H9 (cell line): ENCODE measurements at regions not wholly inside any gene's neighbourhood (a gene's known extent, or its start where the extent isn't known, plus 50 kb on each side); places are given as distances from the start of the nearest gene placed in this dataset.

Experiments
- DNase-seq: peaks from one replicate; pipeline ENCODE4 v3.0.0-alpha.2; 2017
- H2AFZ ChIP-seq: one replicate; pipeline ENCODE4 v1.6.1; 2013; ENCODE audit warnings: mild to moderate bottlenecking, low read length, control low read depth, moderate library complexity
- H2AK5ac ChIP-seq: 2 replicates; pipeline ENCODE4 v1.6.1; 2013; ENCODE audit warnings: low read length, control low read depth, mixed read lengths; ENCODE audit not compliant: insufficient read length
- H2BK120ac ChIP-seq: one replicate; pipeline ENCODE4 v1.6.1; 2013; ENCODE audit warnings: low read depth, mild to moderate bottlenecking, low read length, control low read depth, inconsistent platforms; ENCODE audit not compliant: poor library complexity, severe bottlenecking
- H2BK12ac ChIP-seq: 2 replicates; pipeline ENCODE4 v1.6.1; 2013; ENCODE audit warnings: low read length, control low read depth, mixed read lengths, low read depth; ENCODE audit not compliant: insufficient read length
- H2BK15ac ChIP-seq: 2 replicates; pipeline ENCODE4 v1.6.1; 2013; ENCODE audit warnings: low read depth, low read length, control low read depth
- H2BK20ac ChIP-seq: one replicate; pipeline ENCODE4 v1.6.1; 2013; ENCODE audit warnings: low read depth, mild to moderate bottlenecking, low read length, control low read depth, inconsistent platforms; ENCODE audit not compliant: poor library complexity, severe bottlenecking
- H2BK5ac ChIP-seq: 2 replicates; pipeline ENCODE4 v1.6.1; 2013; ENCODE audit warnings: low read length, control low read depth, mixed read lengths; ENCODE audit not compliant: insufficient read length
- H3K14ac ChIP-seq: 2 replicates; pipeline ENCODE4 v1.6.1; 2013; ENCODE audit warnings: low read length, control low read depth; ENCODE audit not compliant: insufficient read depth
- H3K18ac ChIP-seq: 2 replicates; pipeline ENCODE4 v1.6.1; 2013; ENCODE audit warnings: low read depth, mild to moderate bottlenecking, mixed read lengths, low read length, control low read depth; ENCODE audit not compliant: insufficient read length
- H3K23ac ChIP-seq: 2 replicates; pipeline ENCODE4 v1.6.1; 2013; ENCODE audit warnings: low read length, control low read depth, mixed read lengths, low read depth; ENCODE audit not compliant: insufficient read length
- H3K23me2 ChIP-seq: 2 replicates; pipeline ENCODE4 v1.6.1; 2013; ENCODE audit warnings: low read depth, mild to moderate bottlenecking, mixed read lengths, low read length, control low read depth; ENCODE audit not compliant: insufficient read length, poor library complexity, severe bottlenecking
- H3K27ac ChIP-seq: 2 replicates; pipeline ENCODE4 v1.5.1; 2013; ENCODE audit warnings: low read length, control low read depth, mixed read lengths, low read depth; ENCODE audit not compliant: insufficient read length
- H3K27me3 ChIP-seq: 2 replicates; pipeline ENCODE4 v1.6.1; 2013; ENCODE audit warnings: low read length, control low read depth, inconsistent platforms; ENCODE audit not compliant: insufficient read depth
- H3K4ac ChIP-seq: 2 replicates; pipeline ENCODE4 v1.6.1; 2013; ENCODE audit warnings: low read depth, mild to moderate bottlenecking, control low read depth, inconsistent platforms, low read length, moderate library complexity
- H3K4me1 ChIP-seq: 2 replicates; pipeline ENCODE4 v1.6.1; 2013; ENCODE audit warnings: low read length, control low read depth, inconsistent platforms; ENCODE audit not compliant: insufficient read depth
- H3K4me2 ChIP-seq: 2 replicates; pipeline ENCODE4 v1.6.1; 2013; ENCODE audit warnings: low read length, control low read depth, mixed read lengths; ENCODE audit not compliant: insufficient read length, insufficient read depth
- H3K56ac ChIP-seq: 2 replicates; pipeline ENCODE4 v1.6.1; 2013; ENCODE audit warnings: low read depth, mild to moderate bottlenecking, mixed read lengths, low read length, control low read depth; ENCODE audit not compliant: insufficient read length
- H3K79me1 ChIP-seq: 2 replicates; pipeline ENCODE4 v1.6.1; 2013; ENCODE audit warnings: low read depth, mild to moderate bottlenecking, moderate library complexity, low read length, control low read depth, inconsistent platforms; ENCODE audit not compliant: insufficient read depth, poor library complexity, severe bottlenecking
- H3K79me2 ChIP-seq: 2 replicates; pipeline ENCODE4 v1.6.1; 2013; ENCODE audit warnings: low read length, control low read depth, inconsistent platforms; ENCODE audit not compliant: insufficient read depth
- H3K9ac ChIP-seq: 2 replicates; pipeline ENCODE4 v1.6.1; 2013; ENCODE audit warnings: low read length, control low read depth, mixed read lengths; ENCODE audit not compliant: insufficient read length; ENCODE audit errors: extremely low read depth
- H3K9me3 ChIP-seq: one replicate; pipeline ENCODE4 v1.6.1; 2013; ENCODE audit warnings: low read depth, low read length, inconsistent platforms; ENCODE audit not compliant: control insufficient read depth
- H3T11ph ChIP-seq: one replicate; pipeline ENCODE4 v1.6.1; 2013; ENCODE audit warnings: mild to moderate bottlenecking, low read length, control low read depth, inconsistent platforms
- H4K20me1 ChIP-seq: one replicate; pipeline ENCODE4 v1.6.1; 2013; ENCODE audit not compliant: control insufficient read depth, insufficient read length, insufficient read depth
- H4K5ac ChIP-seq: 2 replicates; pipeline ENCODE4 v1.6.1; 2013; ENCODE audit warnings: low read depth, mild to moderate bottlenecking, mixed read lengths, low read length, control low read depth; ENCODE audit not compliant: insufficient read length
- H4K8ac ChIP-seq: replicated peaks from 2 replicates; pipeline ENCODE4 v1.6.1; 2013; ENCODE audit warnings: low read length, control low read depth, mixed read lengths, low read depth; ENCODE audit not compliant: insufficient read length
- H4K91ac ChIP-seq: 2 replicates; pipeline ENCODE4 v1.6.1; 2013; ENCODE audit warnings: low read depth, mild to moderate bottlenecking, moderate library complexity, mixed read lengths, low read length, control low read depth; ENCODE audit not compliant: insufficient read length
- H3K27ac Mint-ChIP-seq, 3 experiments: 2 replicates in 2 of 3; 3 replicates in 1 of 3; pipeline ENCODE4 v1.8.0; 2020 to 2021; ENCODE audit warnings: mixed read lengths in 3 of 3, mild to moderate bottlenecking in 1 of 3, moderate library complexity in 1 of 3
- H3K27me3 Mint-ChIP-seq: 2 replicates; pipeline ENCODE4 v1.8.0; 2021; ENCODE audit warnings: low read depth, mild to moderate bottlenecking, moderate library complexity, mixed read lengths
- H3K36me3 Mint-ChIP-seq, 3 experiments: 2 replicates in 2 of 3; 3 replicates in 1 of 3; pipeline ENCODE4 v1.8.0; 2020 to 2021; ENCODE audit warnings: low read depth in 3 of 3, mixed read lengths in 3 of 3; ENCODE audit not compliant: insufficient read depth in 1 of 3
- H3K4me1 Mint-ChIP-seq, 2 experiments: 2 replicates each; pipeline ENCODE4 v1.8.0; 2020; ENCODE audit warnings: mixed read lengths in 2 of 2
- H3K4me3 Mint-ChIP-seq, 2 experiments: 2 replicates in 1 of 2; 3 replicates in 1 of 2; pipeline ENCODE4 v1.8.0; 2020 to 2021; ENCODE audit warnings: mild to moderate bottlenecking in 2 of 2, mixed read lengths in 2 of 2, moderate library complexity in 1 of 2
- H3K9me3 Mint-ChIP-seq, 2 experiments: 2 replicates in 1 of 2; 3 replicates in 1 of 2; pipeline ENCODE4 v1.8.0; 2020; ENCODE audit warnings: mild to moderate bottlenecking in 2 of 2, mixed read lengths in 2 of 2, moderate library complexity in 1 of 2
- CTCF ChIP-seq: fragments of 200-600 bp; sonication (generic); conservative IDR thresholded peaks from 3 replicates; pipeline ENCODE4 v1.8.0; 2021; ENCODE audit warnings: antibody characterized with exemption, mild to moderate bottlenecking
- WGBS: extraction: QIAGEN DNeasy Blood & Tissue Kit; methylation state at CpG from one replicate; pipeline ENCODE4 v1.1.7; 2013; ENCODE audit warnings: missing lambda C conversion rate, low lambda C conversion rate, mixed read lengths; ENCODE audit not compliant: insufficient read length; ENCODE audit errors: extremely low coverage; 5-methylcytosine and 5-hydroxymethylcytosine counted together

GRCh38 chr4:95910749-95911148 lies 70.9 kb downstream of the PDHA2 start:
- Histone ChIP-seq H3K9me3 (no peaks in the 10 kb centered on the region), H2BK5ac (no peak overlapping the region), H3T11ph (no peak overlapping the region), H3K4ac (no peak overlapping the region), H2AFZ (no peak overlapping the region), H2BK120ac (no peak overlapping the region), H3K14ac (no peak overlapping the region), H4K20me1 (no peaks in the 10 kb centered on the region), H2BK20ac (no peak overlapping the region), H3K4me2 (no peak overlapping the region), H4K91ac (no peak overlapping the region), H3K18ac (no peak overlapping the region), H3K79me2 (no peaks in the 10 kb centered on the region), H2BK15ac (no peak overlapping the region), H3K27me3 (no peaks in the 10 kb centered on the region), H3K4me1 (0 out of 2 replicates have a peak, but pooled peaks cover 2% of the 10 kb centered on the region), H3K23me2 (no peaks in the 10 kb centered on the region), H4K8ac (no peak overlapping the region), H2AK5ac (no peak overlapping the region), H3K23ac (no peak overlapping the region), H3K9ac (no peak overlapping the region), H3K27ac (no peak overlapping the region), H2BK12ac (no peak overlapping the region), H3K79me1 (no peaks in the 10 kb centered on the region), H3K56ac (no peak overlapping the region), H4K5ac (no peak overlapping the region)
- peak; percentile 50 for DNase-seq
- Mint-ChIP-seq H3K4me1 (peaks cover 9 to 12% of the 10 kb centered on the region in 2 experiments; a peak in 3 of 4 replicates), H3K36me3 (peaks cover 2 to 15% (median 11%) of the 10 kb centered on the region in 3 experiments; a peak in 5 of 7 replicates), H3K9me3 (peaks cover 7 to 11% of the 10 kb centered on the region in 2 experiments; a peak in 4 of 5 replicates), H3K4me3 (no peak overlapping the region), H3K27me3 (no peaks in the 10 kb centered on the region), H3K27ac (no peak overlapping the region)
- no CpG with 5 or more reads among the region's 2 CpGs for WGBS
- no peak for TF ChIP-seq CTCF
